ENCODE measurements at regions not wholly inside any gene's neighbourhood (a gene's known extent, or its start where the extent isn't known, plus 50 kb on each side); places are given as distances from the start of the nearest gene placed in this dataset.

- Histone ChIP-seq H4K20me1 (peaks cover 33% of the 10 kb centered on the region; the same call in 1 of the 2 replicates), H3K9ac (no peak overlapping the region), H3K4me3 (no peak overlapping the region), H3K27me3 (peaks cover 23% of the 10 kb centered on the region), H3K9me3 (no peaks in the 10 kb centered on the region), H3K4me1 (no peaks in the 10 kb centered on the region), H3K27ac (no peak overlapping the region), H3K4me2 (no peak overlapping the region), H3K36me3 (no peaks in the 10 kb centered on the region)
- TF ChIP-seq Cebpa-rat (IDR thresholded peaks at IDR 0.05), result no peak
Observed at GRCh38 chr12:131615326-131616042, 95.4 kb upstream of the SFSWAP start.

- Histone ChIP-seq H3K27ac (no peak overlapping the region), H3K27me3 (peaks cover 27% of the 10 kb centered on the region), H3K4me3 (no peak overlapping the region), H4K20me1 (peaks cover 40% of the 10 kb centered on the region; the same call in 1 of the 2 replicates), H3K4me2 (no peak overlapping the region), H3K36me3 (no peaks in the 10 kb centered on the region), H3K9ac (no peak overlapping the region), H3K4me1 (no peaks in the 10 kb centered on the region), H3K9me3 (no peaks in the 10 kb centered on the region)
- no peak for TF ChIP-seq Cebpa-rat (IDR thresholded peaks at IDR 0.05)
Observed at GRCh38 chr12:131616043-131616700, 94.7 kb upstream of the SFSWAP start.

- H3K4me1 ChIP-seq, result peaks cover 5% of the 10 kb centered on the region
- peaks cover 44% of the 10 kb centered on the region; the same call in 1 of the 2 replicates for H4K20me1 ChIP-seq
- no peak overlapping the region for H3K4me2 ChIP-seq
- H3K9ac ChIP-seq, result no peak overlapping the region
- peaks cover 31% of the 10 kb centered on the region for H3K27me3 ChIP-seq
- no peak overlapping the region for H3K27ac ChIP-seq
- no peak for TF ChIP-seq Cebpa-rat (IDR thresholded peaks at IDR 0.05)
- no peak overlapping the region for H3K4me3 ChIP-seq
- no peaks in the 10 kb centered on the region for H3K9me3 ChIP-seq
- no peaks in the 10 kb centered on the region for H3K36me3 ChIP-seq
Observed at GRCh38 chr12:131616738-131617137, 94.2 kb upstream of the SFSWAP start.

GRCh38 chr12:131617179-131617578 is 93.7 kb upstream of the SFSWAP start:
- H3K9ac ChIP-seq, result no peak overlapping the region
- H3K27me3 ChIP-seq, result peaks cover 36% of the 10 kb centered on the region
- H3K9me3 ChIP-seq, result no peaks in the 10 kb centered on the region
- TF ChIP-seq Cebpa-rat (IDR thresholded peaks at IDR 0.05), result no peak
- no peak overlapping the region for H3K4me2 ChIP-seq
- H3K27ac ChIP-seq, result no peak overlapping the region
- H3K4me1 ChIP-seq, result peaks cover 9% of the 10 kb centered on the region
- H3K4me3 ChIP-seq, result no peak overlapping the region
- H3K36me3 ChIP-seq, result no peaks in the 10 kb centered on the region
- peaks cover 49% of the 10 kb centered on the region; the same call in 1 of the 2 replicates for H4K20me1 ChIP-seq

- Histone ChIP-seq H3K36me3 (no peaks in the 10 kb centered on the region), H3K27me3 (peaks cover 37% of the 10 kb centered on the region), H3K4me2 (no peak overlapping the region), H3K27ac (no peak overlapping the region), H3K4me1 (peaks cover 11% of the 10 kb centered on the region), H3K9me3 (no peaks in the 10 kb centered on the region), H4K20me1 (peaks cover 50% of the 10 kb centered on the region; the same call in 1 of the 2 replicates), H3K4me3 (no peak overlapping the region), H3K9ac (no peak overlapping the region)
- TF ChIP-seq Cebpa-rat (IDR thresholded peaks at IDR 0.05), result no peak
Observed at GRCh38 chr12:131617596-131618302, 93.1 kb upstream of the SFSWAP start.

- Histone ChIP-seq H3K4me2 (no peak overlapping the region), H3K27ac (no peak overlapping the region), H4K20me1 (peaks cover 50% of the 10 kb centered on the region; the same call in 1 of the 2 replicates), H3K4me3 (no peak overlapping the region), H3K4me1 (peaks cover 11% of the 10 kb centered on the region), H3K9ac (no peak overlapping the region), H3K27me3 (peaks cover 37% of the 10 kb centered on the region), H3K9me3 (no peaks in the 10 kb centered on the region), H3K36me3 (no peaks in the 10 kb centered on the region)
- TF ChIP-seq Cebpa-rat (IDR thresholded peaks at IDR 0.05), result no peak
Observed at GRCh38 chr12:131618303-131618658, 92.6 kb upstream of the SFSWAP start.

- H3K4me1 ChIP-seq, result peaks cover 11% of the 10 kb centered on the region
- peaks cover 50% of the 10 kb centered on the region; the same call in 1 of the 2 replicates for H4K20me1 ChIP-seq
- H3K27me3 ChIP-seq, result peaks cover 40% of the 10 kb centered on the region
- H3K4me2 ChIP-seq, result no peak overlapping the region
- no peaks in the 10 kb centered on the region for H3K9me3 ChIP-seq
- no peak for TF ChIP-seq Cebpa-rat (IDR thresholded peaks at IDR 0.05)
- no peaks in the 10 kb centered on the region for H3K36me3 ChIP-seq
- H3K27ac ChIP-seq, result no peak overlapping the region
- no peak overlapping the region for H3K9ac ChIP-seq
- no peak overlapping the region for H3K4me3 ChIP-seq
Observed at GRCh38 chr12:131618701-131619100, 92.2 kb upstream of the SFSWAP start.

- Histone ChIP-seq H3K4me1 (peaks cover 16% of the 10 kb centered on the region), H3K9me3 (no peaks in the 10 kb centered on the region), H3K36me3 (no peaks in the 10 kb centered on the region), H4K20me1 (peaks cover 50% of the 10 kb centered on the region; the same call in 1 of the 2 replicates), H3K9ac (no peak overlapping the region), H3K4me2 (no peak overlapping the region), H3K27me3 (peaks cover 44% of the 10 kb centered on the region), H3K27ac (no peak overlapping the region), H3K4me3 (no peak overlapping the region)
- no peak for TF ChIP-seq Cebpa-rat (IDR thresholded peaks at IDR 0.05)
Observed at GRCh38 chr12:131619106-131619642, 91.7 kb upstream of the SFSWAP start.

- H3K27me3 ChIP-seq, result peaks cover 52% of the 10 kb centered on the region
- H3K4me2 ChIP-seq, result no peak overlapping the region
- H3K9ac ChIP-seq, result no peak overlapping the region
- H4K20me1 ChIP-seq, result peaks cover 50% of the 10 kb centered on the region; the same call in 1 of the 2 replicates
- H3K4me3 ChIP-seq, result no peak overlapping the region
- TF ChIP-seq Cebpa-rat (IDR thresholded peaks at IDR 0.05), result no peak
- H3K27ac ChIP-seq, result no peak overlapping the region
- H3K36me3 ChIP-seq, result no peaks in the 10 kb centered on the region
- peaks cover 2% of the 10 kb centered on the region; the same call in 1 of the 2 replicates for H3K9me3 ChIP-seq
- H3K4me1 ChIP-seq, result peaks cover 20% of the 10 kb centered on the region
Observed at GRCh38 chr12:131619736-131620506, 91.0 kb upstream of the SFSWAP start.

All from BLaER1 (cell line).